HG03039 (cell line): ENCODE measurements at regions not wholly inside any gene's neighbourhood (a gene's known extent, or its start where the extent isn't known, plus 50 kb on each side); places are given as distances from the start of the nearest gene placed in this dataset.
A peak's percentile ranks its signal among the peaks of the same experiment; 100 is the strongest.

Experiments used
- ATAC-seq: cut with Tn5 transposase; IDR thresholded peaks from one replicate; pipeline ENCODE4 v1.9.1; 2021; ENCODE audit warnings: mild to moderate bottlenecking, moderate library complexity; ENCODE audit not compliant: unreplicated experiment

DNA sequence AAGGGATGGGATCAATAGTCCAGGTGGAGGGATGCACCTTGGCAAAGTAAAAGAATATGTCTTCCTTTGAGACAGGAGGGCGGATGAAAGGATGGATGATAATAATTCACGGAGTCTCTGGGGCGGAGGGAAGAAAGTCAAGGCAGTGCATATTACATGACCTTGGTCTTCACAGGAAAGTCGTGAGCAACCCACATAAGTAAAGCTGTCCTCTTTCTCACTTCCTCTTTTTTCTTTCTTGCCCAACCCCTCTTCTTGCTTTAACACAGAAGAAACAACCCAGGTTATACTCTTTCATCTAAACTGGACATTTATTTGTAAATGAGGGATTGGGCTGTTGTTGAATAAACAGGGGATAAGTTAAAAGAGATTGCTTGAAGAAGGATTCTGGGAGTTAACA, 168.7 kb upstream of the SKOR2 start:
- peak; percentile 57 for ATAC-seq

DNA sequence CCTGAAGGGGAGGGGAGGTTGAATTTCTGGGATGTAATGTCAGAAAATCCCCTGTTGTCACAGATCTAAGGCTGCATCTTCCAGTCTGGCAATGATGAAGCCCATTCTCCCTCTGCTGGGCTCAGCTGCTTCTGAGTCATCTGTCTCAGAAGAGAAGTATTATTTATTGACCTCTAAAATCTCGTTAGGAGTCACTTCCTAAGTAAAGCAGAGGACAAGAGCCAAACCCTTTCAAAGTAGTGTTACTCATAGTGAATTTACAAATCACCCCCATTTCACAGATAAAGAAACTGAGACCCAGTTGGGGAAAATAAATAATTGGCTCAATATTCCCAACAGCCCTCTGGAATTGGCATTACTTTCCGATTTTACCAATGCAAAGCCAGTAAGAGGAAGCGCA, 167.3 kb upstream of the SKOR2 start:
- no peak for ATAC-seq

DNA sequence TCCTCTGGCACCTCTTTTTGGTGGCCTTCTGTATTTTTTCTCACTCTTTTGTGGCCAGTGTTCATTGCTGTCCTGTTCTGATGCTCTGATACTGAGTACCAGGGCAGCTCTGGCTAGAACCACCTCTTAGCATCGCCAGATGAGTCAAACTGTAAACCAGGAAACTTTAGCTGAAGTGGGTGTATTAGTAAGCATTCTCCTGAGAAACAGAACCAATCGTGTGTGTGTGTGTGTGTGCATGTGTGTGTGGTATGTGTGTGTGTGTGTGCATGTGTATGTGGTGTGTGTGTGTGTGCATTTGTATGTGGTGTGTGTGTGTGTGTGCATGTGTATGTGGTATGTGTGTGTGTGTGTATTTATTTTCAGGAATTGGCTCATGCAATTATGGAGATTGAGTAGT, 166.3 kb upstream of the SKOR2 start:
- no peak for ATAC-seq

DNA sequence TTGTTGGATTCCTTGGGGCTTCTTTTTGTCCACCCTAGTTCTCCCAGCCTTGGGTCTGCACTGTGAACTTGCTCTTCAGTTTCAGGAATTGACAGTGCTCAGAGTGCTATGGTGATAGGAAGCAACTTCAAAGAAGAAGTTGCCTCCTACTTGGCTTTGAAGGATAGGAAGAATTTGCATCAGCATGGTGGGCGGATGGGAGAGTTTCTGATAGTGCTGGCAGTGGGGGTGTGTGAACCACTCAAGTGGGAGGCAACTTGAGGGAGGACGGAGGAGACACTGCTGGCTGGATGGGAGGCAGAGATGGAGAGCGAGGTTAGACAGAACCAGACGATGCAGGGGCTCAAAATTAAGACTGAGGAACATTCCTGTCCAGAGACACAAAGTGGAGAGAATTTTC, 164.4 kb upstream of the SKOR2 start:
- ATAC-seq = no peak

DNA sequence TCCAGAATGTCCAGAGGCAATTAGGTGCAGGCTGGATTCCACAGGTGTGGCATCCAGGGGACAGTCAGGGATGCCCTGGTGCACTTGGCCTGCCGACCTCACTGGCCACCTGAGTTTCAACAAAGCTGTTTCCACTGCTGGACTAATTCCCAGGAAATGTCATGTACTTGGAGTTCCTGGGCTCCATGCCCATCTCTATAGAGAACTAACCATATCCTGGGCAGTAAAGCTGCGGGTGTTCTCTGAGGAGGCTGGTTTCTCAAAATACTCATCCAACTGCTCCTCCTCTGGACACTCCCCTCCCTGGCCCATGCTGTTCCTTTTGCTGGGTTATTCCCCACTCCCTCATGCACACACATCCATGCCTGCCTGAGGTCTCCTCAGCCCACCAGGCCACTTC, 161.9 kb upstream of the SKOR2 start:
- no peak for ATAC-seq

DNA sequence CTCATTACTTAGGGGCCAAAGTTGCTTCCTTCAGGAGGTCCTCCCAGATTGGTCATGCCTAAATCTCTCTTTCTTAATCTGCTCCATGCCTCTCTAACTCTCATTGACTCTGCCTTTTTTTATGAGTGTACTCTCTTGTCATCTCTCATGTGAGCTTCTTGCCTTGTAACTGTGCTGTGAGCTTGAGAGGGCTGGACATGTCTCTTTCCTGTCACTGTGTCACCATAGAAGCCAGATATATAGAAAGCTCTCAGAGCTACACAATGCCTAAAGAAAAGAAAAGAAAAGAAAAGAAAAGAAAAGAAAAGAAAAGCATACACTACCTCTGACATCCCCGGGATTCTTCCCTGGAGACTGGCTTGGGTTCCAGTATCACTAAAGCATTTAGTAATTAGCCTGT, 161.5 kb upstream of the SKOR2 start:
- ATAC-seq = no peak

DNA sequence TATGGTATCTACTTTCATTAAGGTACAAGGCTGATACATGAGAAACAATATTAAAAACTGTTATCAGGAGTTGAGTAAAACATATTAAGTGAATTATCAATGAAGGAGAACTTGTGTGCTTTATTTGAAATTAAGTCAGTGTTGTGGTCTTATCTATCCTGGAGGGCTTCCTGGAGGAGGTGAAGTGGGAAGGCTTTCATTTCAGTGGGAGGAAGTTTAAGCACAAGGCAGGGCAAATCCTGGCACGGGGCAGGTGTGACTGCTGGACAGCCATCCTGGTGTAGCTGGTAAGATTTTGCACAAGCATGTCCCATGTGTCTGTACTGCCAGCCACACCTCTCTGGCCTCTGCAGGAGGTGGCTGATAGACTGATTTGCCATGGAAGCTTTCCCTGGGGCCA, 159.7 kb upstream of the SKOR2 start:
- no peak for ATAC-seq

DNA sequence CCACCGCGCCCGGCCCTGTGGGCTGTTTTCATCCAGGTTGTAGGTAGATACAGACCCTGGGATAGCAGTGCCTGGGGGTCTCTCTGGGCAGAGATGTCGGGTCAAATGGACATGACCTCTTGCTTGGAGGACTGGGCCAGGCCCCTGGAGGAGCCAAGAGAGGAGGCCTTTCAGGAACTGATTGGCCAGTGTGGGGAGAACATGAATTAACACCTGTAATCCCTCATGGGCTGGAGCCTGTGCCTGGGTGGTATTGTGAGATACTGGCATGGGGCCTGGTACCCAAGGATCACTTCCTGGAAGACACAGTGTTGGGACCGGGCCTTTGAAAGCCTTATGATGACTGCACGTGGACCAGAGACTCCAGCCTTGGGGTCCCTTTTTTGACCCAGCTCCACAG, 158.7 kb upstream of the SKOR2 start:
- no peak for ATAC-seq

DNA sequence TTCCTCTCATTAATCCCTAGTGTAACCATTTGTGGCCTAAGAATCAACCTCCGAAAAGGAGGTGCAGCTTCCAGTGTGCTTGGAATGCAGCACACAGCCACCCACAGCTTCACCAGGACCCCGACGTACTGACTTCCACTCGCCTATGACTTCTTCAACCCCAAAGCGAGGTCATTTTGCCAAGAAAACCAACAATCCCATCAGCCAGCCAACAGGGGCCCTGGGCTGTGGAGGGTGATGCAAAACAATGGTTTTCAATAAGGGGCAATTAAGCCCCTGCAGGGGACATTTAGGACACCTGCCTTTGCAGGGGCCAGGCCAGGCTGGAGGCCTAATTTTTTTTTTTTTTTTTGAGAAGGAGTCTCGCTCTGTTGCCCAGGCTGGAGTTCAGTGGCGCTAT, 158.1 kb upstream of the SKOR2 start:
- ATAC-seq = no peak

DNA sequence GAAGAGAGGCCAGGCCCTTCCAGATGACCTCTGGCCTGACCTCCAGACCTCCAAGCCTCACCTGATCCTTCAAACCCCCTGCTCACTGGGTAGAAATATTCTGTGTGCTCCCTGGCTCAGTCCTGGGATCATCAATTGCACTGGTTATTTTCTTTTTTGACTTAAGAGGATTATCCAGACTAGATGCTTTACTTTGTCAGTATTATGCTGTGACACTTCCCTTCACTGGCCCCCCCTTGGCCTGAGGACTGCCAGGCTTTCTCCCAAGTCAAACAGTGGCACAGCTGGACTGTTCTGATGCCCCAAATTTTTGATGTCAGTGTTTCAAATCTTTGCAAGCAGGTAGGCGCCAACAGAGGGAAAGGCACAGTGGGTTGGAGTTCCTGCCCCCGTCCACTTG, 156.3 kb upstream of the SKOR2 start:
- no peak for ATAC-seq

DNA sequence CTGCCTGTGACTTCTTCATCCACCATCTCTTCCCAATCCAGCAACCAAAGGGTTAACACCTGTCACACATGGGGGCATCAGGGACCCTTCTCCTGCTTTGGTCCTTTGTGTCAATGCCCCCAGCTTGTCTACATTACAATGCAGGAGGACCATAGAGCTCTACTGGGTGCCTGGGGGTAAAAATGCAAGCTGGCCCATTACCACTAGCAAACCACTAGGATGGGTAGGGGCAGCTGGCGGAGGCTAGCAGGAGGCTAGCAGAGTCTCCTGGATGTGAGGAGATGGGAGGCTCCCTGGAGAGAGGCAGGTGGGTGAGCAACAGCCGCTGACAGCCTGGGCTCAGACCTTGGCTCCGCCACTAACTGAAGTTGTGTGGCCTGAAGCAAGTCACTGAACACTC, 153.4 kb upstream of the SKOR2 start:
- no peak for ATAC-seq

DNA sequence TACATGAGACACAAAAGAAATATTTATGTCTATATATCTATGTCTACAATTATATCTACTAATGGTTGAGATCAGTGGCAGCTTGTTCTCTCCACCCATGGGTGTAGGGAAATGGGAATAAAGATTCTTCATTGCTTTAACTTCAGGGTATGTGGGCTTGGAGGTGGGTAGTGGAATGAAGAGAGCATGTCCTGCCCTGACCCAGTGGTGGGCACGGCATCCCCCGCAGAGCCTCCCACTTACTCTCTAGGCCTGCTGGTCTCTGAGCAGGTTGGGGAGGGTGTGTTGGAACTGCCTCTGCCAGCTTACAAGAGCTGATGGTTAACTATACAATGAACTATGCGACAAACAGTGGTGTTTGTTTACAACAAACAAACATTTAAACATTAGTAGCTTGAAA, 152.5 kb upstream of the SKOR2 start:
- ATAC-seq = no peak

DNA sequence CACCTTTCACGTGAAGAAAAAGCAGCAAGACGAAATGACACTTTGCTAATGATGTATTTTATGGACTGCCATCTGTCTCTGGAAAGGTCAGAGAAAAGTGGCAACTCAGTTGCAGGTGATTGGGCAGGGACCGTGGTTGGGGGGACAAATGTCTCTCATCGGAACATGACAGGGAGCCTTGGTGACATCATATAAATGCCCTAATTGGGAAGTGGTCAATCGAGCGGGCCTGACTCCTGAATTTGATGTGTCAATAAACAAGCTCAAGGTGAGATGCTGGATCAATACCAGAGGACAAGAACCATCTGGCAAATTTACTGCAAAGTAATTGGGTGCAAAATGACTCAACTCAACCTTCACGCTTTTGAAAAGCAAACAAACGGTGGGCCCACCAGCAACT, 151.9 kb upstream of the SKOR2 start:
- ATAC-seq = no peak

DNA sequence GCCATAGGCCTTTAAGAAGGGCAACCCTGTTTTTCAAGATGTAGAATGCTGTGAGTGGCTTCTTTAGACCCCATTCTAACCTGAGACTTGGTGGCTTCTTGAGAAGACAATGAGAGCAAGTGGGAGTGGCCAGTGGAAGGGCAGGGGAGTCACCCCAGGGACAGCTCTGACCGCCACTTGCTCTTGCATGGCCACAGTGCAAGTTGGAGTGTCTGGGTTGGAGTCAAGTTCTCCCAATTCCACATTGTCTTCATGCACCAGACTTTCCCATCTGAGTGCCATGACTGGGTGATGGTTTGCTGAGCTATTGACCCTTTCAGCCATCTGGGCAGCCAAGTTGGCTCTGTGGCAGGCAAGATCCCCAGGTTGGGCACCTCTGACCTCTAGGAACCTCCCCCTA, 148.0 kb upstream of the SKOR2 start:
- no peak for ATAC-seq

DNA sequence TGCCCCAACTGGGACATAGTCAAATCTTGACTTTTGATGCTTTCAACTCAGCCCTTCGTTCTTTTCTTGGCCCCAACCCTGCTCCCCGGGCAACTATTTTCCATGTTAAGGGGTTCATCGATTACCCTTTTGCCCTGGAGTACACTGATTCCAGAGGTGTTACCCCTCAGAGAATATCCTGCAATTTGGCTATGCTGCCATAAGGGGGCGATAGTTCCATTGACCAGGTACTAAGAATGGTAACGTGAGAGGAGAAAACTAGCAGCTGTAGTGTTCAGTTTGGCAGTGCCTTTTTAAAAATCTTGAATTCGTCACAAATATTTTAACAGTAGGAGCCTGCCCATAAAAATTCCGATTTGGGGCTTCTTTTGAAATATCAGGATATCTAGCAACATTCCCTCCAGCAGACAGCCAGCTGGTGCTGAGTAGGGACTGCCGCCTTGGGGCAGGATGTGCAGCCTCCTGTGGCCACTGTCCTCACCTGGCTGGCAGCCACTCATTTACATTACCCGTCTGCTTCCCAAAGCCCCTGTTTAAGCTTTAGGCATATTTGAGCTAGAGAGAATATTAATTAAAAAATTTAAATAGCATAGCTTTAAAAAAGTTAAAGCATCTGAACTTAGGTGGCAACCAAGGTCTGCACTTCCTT, 146.3 kb upstream of the SKOR2 start:
- ATAC-seq = no peak

DNA sequence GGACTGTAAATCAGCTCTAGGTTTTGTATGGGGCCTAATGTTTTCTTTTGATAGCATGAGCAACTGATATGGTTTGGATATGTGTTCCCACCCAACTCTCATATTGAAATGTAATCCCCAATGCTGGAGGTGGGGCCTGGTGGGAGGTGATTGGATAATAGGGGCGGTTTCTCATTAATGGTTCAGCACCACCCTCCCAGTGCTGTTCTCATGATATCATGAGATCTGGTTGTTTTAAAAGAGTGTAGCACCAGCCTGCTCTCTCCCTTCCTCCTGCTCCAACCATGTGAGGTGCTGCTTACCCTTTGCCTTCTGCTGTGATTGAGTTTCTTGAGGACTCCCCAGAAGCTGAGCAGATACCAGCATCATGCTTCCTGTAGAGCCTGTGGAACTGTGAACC, 140.2 kb upstream of the SKOR2 start:
- ATAC-seq = no peak

DNA sequence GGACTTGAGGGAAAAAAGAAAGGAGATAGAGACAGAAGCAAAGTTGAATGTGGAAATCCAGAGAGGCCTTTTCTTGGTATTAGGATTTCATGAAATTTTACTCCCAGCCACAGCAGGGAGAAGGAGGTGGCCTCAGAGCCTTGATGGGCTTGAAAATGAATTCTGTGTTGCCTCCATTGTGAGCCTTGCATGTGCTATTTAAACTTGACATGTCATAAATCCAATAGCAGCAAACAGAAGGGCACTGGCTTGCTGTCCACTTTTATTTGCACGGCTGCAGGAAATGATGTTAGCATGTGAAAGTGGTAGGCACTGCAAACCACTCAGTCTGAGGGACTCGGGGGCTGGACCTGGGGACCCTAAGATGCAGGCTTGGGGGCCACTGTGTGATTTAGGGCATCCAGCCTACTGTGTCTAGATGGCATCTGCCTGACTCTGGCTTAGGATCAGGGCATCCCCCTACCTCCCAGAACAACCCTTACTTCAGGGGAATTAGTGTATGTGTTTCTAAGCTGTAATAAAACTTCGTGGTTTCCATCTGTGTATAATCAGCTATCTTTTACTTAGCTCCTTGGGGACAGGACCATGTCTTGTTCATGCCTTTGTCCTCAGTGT, 139.1 kb upstream of the SKOR2 start:
- ATAC-seq = no peak

DNA sequence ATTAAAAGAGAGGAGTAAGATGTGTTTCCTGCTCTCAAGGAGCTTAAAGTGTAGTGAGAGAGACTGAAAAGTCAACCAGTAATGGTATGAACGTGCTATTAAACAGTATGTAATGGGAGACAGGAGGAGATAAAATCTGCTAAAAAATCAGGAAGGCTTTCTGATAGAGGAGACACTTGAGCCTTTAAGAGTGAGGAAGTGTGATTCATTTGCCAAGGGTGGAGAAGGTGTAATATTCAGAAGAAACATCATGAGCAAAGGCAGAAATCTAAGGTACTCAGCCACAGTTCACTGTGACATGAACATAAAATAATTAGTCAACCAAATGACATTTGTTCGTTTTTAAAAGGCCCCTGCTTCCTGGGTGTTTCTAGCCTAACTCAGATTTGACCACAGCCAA, 137.8 kb upstream of the SKOR2 start:
- no peak for ATAC-seq

DNA sequence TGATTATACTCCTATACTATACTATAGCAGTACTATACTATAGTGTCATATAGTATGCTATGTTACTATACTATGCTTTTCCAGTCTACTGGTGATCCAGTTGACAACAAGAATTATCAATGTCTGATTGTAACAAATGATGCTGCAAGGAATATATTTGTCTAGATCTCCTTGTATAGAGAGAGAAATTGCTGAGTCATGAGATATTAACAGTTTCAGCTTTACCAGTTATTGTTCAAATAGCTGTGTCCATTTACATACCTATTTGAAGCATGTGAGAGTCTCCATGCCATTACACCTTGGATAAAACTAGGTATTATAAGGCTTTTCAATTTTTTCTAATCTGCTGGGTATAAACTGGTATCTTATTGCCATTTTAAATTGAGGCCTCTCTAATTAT, 136.4 kb upstream of the SKOR2 start:
- ATAC-seq = no peak

DNA sequence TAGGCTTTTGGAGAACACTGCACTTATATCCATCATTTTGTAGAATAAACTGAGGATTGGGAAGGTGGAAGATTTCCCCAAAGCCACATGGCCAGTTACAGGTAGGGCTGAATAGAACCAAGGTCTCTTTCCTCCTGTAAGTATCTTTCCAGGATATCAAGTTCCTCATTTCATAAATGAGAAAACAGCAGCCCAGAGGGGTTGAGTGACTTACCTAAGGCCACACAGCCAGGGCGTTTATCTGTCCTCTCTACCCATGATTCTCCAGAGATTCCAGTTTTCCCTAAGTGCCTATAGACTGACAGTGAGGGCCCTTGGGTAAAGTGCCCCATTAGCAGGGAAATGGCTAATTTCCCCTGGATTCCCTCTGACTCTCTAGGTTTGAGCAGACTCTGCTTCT, 132.3 kb upstream of the SKOR2 start:
- no peak for ATAC-seq

DNA sequence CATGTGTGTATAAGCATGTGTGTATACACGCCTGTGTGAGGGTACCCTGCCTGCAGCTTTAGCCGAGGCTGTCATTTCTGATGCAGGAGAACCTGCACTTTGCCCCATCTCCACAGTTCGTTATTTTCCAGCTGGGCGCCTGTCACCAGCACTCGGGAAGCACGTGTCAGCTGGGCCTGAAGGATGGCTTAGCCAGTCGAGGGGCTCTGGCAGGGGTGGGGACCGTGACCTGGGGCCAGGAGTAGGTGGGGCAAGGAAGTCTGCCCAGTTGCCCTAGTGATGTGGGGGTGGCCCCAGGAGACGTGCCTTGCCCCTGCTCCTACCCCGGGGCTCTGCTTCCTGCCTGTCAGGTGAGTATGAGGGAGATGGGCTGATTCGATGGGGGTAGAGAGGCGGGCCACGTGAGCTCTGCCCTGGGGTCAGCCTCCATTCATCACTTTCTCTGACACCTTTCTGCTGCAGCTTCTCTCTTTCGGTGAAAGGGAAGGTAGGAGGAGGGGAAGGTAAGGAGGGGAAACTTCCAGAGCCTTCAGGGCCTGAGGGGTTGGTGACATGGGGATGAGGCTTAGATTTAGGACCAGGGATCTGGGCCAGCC, 130.6 kb upstream of the SKOR2 start:
- no peak for ATAC-seq

DNA sequence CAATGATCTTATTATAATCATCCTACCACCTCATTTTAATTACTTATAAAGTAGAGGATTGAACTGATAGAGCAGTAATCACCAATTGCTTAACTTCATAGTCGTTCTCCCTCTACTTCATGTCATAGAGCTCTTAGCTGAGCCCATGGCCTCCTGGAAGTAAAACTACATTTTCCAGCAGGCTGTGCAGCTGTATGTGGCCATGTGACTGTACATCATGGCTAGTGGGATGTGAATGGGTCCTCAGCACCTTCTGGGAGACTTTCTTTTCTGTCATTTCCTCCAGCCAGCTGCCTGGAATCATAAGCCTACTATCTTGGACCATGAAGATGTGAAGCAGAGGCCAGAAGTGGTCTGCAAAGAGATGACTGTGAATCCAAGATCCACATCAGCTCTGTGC, 128.7 kb upstream of the SKOR2 start:
- ATAC-seq = no peak

DNA sequence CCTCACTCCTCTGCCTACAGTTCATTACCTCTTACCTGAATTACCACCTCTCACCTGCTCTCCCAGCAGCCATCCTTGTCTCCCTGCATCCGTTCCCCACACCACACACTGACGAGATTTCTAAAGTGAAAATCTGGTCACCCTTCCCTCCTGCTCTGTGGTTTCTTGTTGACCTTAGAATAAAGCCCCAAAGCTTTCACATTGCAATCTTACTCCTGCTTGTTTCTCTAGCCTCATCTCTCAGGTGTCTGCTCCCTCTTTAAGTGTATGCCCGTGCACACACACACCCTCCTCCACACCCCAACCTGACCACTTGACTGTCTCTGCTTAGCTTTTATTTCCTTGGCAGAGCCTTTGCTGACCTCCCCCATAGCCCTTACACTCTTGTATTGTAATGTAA, 122.0 kb upstream of the SKOR2 start:
- no peak for ATAC-seq
